GM20000 (cell line): ENCODE measurements at regions not wholly inside any gene's neighbourhood (a gene's known extent, or its start where the extent isn't known, plus 50 kb on each side); places are given as distances from the start of the nearest gene placed in this dataset.

Experiments used
- DNase-seq: peaks from one replicate; pipeline ENCODE4 v3.0.0; 2012; ENCODE audit warnings: low spot score
- TF ChIP-seq, protein P1 (sequence below): IDR thresholded peaks from 2 replicates; pipeline ENCODE4 v1.5.1; 2012; ENCODE audit warnings: mild to moderate bottlenecking, control low read depth; ENCODE audit errors: extremely low read depth, missing control alignments

DNA sequence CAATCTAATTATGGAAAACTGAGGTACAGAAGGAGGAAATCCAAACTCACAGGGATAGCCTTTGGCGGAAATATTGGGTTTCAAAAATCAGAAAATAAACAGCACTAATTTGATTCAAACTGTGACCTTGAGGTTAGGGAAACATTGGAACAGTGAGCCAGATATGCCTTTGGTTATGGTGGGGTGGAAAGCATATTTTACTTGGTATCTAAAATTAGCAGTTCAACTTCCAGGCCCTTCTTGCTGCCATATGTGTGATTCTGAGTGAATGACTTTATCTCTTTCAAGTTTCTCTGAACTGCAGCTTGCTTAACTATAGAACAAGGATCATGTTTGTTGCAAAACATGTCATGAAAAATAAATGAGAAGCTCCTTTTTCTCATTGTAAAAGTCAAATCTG lies 240.9 kb upstream of the VEGFC start:
- no peak for DNase-seq
- TF ChIP-seq, protein P1, sequence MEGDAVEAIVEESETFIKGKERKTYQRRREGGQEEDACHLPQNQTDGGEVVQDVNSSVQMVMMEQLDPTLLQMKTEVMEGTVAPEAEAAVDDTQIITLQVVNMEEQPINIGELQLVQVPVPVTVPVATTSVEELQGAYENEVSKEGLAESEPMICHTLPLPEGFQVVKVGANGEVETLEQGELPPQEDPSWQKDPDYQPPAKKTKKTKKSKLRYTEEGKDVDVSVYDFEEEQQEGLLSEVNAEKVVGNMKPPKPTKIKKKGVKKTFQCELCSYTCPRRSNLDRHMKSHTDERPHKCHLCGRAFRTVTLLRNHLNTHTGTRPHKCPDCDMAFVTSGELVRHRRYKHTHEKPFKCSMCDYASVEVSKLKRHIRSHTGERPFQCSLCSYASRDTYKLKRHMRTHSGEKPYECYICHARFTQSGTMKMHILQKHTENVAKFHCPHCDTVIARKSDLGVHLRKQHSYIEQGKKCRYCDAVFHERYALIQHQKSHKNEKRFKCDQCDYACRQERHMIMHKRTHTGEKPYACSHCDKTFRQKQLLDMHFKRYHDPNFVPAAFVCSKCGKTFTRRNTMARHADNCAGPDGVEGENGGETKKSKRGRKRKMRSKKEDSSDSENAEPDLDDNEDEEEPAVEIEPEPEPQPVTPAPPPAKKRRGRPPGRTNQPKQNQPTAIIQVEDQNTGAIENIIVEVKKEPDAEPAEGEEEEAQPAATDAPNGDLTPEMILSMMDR = no peak

DNA sequence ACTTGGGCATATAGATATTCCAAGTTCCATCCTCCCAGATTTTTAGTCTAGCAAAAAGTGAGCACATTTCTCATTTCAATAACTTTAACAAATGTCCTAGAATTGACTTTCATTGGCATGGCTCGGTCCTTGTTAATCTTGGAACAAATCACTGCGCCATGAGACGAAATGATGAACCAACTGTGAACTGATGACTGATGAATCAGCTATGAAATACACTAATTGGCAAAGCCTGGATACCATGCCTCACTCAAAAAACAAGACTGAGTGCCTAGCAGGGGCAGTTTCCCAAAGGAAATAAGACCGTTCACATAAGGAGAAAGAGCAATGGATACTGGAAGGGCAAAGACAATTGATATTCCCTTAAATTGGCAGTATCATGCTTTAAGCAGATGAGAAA lies 248.6 kb upstream of the VEGFC start:
- TF ChIP-seq, protein P1 = no peak
- no peak for DNase-seq

DNA sequence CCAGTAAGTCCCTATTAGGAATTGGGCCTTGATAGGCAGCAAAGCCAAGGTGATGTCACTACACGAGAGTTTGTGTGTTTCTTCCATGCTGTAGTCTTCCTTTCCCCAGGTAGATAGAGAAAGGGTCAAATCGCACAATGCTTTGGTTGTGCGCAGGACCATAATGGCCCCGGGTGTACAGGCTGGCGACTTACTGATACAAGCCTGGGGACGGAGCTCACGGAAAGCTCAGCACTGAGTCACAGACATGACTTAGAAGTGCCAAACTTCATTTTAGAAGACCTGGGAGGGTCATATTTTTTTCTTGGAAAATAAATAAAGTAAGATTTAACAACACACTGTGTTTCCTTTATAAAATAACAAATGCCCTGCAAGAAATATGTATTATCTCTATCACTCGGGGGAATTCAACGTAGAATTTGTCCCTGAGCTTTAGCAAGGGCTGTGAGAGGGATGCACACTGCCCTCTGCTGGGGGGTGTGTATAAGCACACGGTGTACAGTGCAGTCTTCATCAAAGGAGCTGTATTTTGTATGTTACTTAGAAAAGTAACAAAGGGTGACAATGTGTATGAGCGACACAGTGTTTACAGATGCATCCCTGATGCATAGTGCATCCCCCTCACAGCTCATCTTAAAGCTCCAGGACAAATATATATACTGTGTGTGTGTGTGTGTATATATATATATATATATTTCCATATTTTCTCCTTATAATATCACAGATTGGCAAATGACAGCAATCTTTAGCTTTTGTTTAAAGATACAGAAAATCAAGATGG lies 254.5 kb upstream of the VEGFC start:
- TF ChIP-seq, protein P1 = peak; percentile 66
- peak; percentile 45 for DNase-seq

DNA sequence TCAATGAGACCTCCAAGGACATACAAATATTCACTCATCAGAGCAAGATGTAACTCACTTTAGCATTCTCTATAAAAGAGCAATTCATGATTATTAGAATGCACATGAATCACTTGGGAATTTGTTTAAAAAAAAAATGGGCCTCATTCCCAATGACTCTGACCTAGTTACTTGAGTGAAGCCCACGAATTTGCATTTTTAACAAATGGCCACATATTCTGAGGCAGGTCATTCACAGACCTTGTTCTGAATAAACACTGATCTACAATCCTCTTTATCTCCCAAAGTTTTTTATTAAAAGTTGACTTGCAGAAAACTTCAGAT lies 255.1 kb upstream of the VEGFC start:
- DNase-seq = no peak

DNA sequence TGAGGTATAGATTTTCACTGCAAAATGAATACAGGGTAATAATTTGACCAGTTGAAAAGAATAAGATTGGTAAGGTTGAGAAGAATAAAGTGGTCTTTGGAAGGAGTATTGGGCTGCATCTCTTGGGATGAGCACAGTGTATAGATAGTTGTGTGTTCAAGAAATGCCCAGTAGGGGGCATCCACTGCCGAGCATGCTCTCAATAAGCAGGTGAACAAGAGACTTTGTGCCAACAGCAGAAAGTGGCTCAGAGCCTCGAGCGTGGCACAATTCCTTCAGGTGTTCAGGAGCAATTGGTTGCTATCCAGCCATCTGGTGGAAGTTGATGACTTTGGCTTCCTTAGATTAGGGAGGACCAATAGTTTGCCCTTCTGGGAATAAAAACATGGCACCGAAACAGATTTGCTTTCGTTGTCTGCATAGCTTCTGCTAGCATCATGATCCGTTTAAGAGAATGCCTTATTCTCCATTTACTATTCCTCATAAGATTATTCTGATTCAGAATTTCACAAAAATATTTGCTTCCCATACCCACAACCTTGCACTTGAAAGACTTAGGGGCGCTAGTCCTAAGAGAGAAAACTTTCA lies 258.1 kb upstream of the NEIL3 start:
- DNase-seq = peak; percentile 28
- TF ChIP-seq, protein P1 = peak; percentile 57

More for the DNA sequence above, 255.1 kb upstream of the VEGFC start:
- TF ChIP-seq, protein P1 = no peak

DNA sequence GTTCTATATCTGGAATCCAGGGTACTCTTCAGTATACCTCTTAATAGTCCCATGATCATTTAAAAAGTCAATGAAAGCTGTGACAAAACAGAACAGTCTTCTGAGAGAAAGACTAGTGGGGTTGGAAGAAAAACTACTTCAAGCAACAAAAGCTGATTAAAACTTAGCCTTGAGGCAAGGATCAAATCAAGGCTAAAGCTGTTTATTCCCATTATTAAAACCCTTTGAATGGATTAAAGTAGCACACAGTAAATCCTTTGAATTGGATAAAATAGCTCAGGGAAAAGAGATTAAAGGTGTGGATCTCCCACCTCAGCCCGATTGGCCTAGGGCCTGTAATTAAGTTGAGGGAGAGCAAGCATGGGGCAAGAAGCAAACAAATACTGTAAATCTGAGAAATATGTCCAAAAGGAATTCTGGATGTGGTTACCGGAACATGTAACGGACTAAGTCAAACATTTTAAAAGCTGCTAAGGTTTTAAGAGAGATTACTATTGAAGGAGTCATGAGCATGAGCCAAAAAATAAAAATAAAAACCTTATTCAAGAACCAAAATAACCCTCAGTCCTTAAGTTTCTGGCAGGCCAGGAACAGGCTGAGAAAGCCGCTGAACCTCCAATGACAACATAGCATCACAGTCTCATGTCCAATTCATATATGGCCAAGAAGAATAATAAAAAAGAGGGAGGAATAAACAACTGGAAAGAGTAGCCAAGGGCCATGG lies 257.3 kb upstream of the NEIL3 start:
- TF ChIP-seq, protein P1 = no peak
- DNase-seq = no peak

DNA sequence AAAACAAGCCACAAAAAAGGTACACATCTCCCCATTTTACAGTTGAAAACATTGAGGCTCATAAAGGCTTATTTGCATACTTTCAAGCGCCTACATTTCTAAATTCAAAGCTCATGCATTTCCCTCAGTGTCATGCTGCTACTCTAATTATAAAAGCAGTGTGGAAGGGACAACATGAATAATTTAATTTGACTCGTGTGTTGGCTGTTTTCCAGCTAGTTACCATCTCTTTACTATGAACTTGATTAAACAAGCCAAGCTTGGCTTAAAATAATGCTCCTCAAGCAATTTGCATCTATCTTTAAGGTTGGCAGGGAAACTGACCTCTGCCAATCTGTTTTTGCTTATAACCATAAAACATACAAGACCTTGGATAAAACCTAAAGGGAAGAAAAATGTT lies 252.5 kb upstream of the NEIL3 start:
- DNase-seq = no peak
- TF ChIP-seq, protein P1 = no peak
